K562 (cell line): ENCODE measurements at regions not wholly inside any gene's neighbourhood (a gene's known extent, or its start where the extent isn't known, plus 50 kb on each side); places are given as distances from the start of the nearest gene placed in this dataset.

Experiments
- ATAC-seq: fragments of 200-7000 bp; cut with Tn5 transposase; 3 replicates; pipeline ENCODE4 v1.9.1; 2020; ENCODE audit warnings: moderate library complexity
- BruUV-seq: library from RNA; stranded (reverse); fragments of 400-500 nt; replicated peaks from 2 replicates; lab custom pipeline; 2021; lab: Mats Ljungman, UMichigan
- CTCF ChIA-PET: fragments of 300-600 bp; formaldehyde crosslinking; extraction: SDS; loops from one replicate; lab custom pipeline; 2021; ENCODE audit warnings: low intra/inter-chr PET ratio; lab: Yijun Ruan, JAX
- POLR2A ChIA-PET: fragments of 300-600, 350-650 bp; sonication (Branson Sonifier 250); formaldehyde crosslinking; extraction: SDS; loops from one replicate; lab custom pipeline; 2021; ENCODE audit warnings: antibody characterized with exemption, inconsistent platforms; lab: Yijun Ruan, JAX
- DNase-seq, 4 experiments: peaks; one replicate each; pipeline versions ENCODE4 v3.0.0 to v3.0.0-alpha.2; 2011 to 2018; ENCODE audit warnings: low spot score in 3 of 4, mixed read lengths in 3 of 4; ENCODE audit errors: extremely low read depth in 1 of 4
- FAIRE-seq: peaks from 2 replicates; lab custom pipeline; 2011; peaks lifted over from hg19 to GRCh38; lab: Jason Lieb, UNC
- H2AFZ ChIP-seq: 2 replicates; pipeline ENCODE4 v1.6.0; 2011; ENCODE audit warnings: low read depth, low read length, control low read depth, inconsistent platforms
- H3K27ac ChIP-seq: fragments of 200-600 bp; 3 replicates; pipeline ENCODE4 v1.8.0; 2011; ENCODE audit warnings: low read depth, mild to moderate bottlenecking, control low read depth, inconsistent platforms, low read length, moderate library complexity, mixed read lengths; ENCODE audit errors: extremely low read depth
- H3K27me3 ChIP-seq, 2 experiments: fragments of 300-600 bp in 1 of 2; 2 replicates in 1 of 2; 3 replicates in 1 of 2; pipeline versions ENCODE4 v1.6.0 to v1.8.0; 2011; ENCODE audit warnings: inconsistent platforms in 2 of 2, low read length in 2 of 2, mild to moderate bottlenecking in 1 of 2, mixed read lengths in 1 of 2, moderate library complexity in 1 of 2; ENCODE audit not compliant: control insufficient read depth in 2 of 2, insufficient read depth in 2 of 2
- H3K36me3 ChIP-seq: fragments of 300-600 bp; 3 replicates; pipeline ENCODE4 v1.8.0; 2011; ENCODE audit warnings: mild to moderate bottlenecking, low read length, inconsistent platforms; ENCODE audit not compliant: control insufficient read depth, insufficient read depth
- H3K4me1 ChIP-seq, 2 experiments: fragments of 200-600 bp in 1 of 2; replicated peaks in 1 of 2; 2 replicates in 1 of 2; 3 replicates in 1 of 2; pipeline versions ENCODE4 v1.5.1 to v1.8.0; 2011; ENCODE audit warnings: inconsistent platforms in 2 of 2, low read length in 2 of 2, mild to moderate bottlenecking in 1 of 2, mixed read lengths in 1 of 2, moderate library complexity in 1 of 2; ENCODE audit not compliant: control insufficient read depth in 2 of 2, insufficient read depth in 2 of 2
- H3K4me2 ChIP-seq: 2 replicates; pipeline ENCODE4 v1.6.1; 2011; ENCODE audit warnings: low read length, control low read depth, inconsistent platforms, mixed read lengths; ENCODE audit not compliant: insufficient read depth
- H3K4me3 ChIP-seq: fragments of 200-600 bp; sonication (generic), shearing (Covaris generic); 2 replicates; pipeline ENCODE4 v1.5.1; 2016; ENCODE audit warnings: control low read depth, inconsistent platforms
- H3K79me2 ChIP-seq: fragments of 200-600 bp; 3 replicates; pipeline ENCODE4 v1.8.0; 2011; ENCODE audit warnings: low read length, inconsistent platforms; ENCODE audit not compliant: control insufficient read depth, insufficient read depth
- H3K9ac ChIP-seq, 2 experiments: 2 replicates each; pipeline versions ENCODE4 v1.6.0 to v1.6.1; 2011; ENCODE audit warnings: low read depth in 2 of 2, low read length in 2 of 2, control low read depth in 1 of 2, inconsistent platforms in 1 of 2, mild to moderate bottlenecking in 1 of 2, mixed read lengths in 1 of 2; ENCODE audit not compliant: insufficient read depth in 1 of 2
- H3K9me1 ChIP-seq: one replicate; pipeline ENCODE4 v1.6.0; 2011; ENCODE audit warnings: inconsistent platforms, mild to moderate bottlenecking, low read length, moderate library complexity; ENCODE audit not compliant: control insufficient read depth, insufficient read depth
- H3K9me3 ChIP-seq: replicated peaks from 2 replicates; pipeline ENCODE4 v1.5.1; 2011; ENCODE audit warnings: low read depth, low read length, inconsistent platforms; ENCODE audit not compliant: control insufficient read depth, insufficient read depth
- H4K20me1 ChIP-seq: replicated peaks from 2 replicates; pipeline ENCODE4 v1.6.1; 2011; ENCODE audit warnings: low read length, inconsistent platforms, mixed read lengths; ENCODE audit not compliant: control insufficient read depth, insufficient read depth
- BRD9 ChIP-seq: fragments of 450-650 bp; IDR thresholded peaks from 2 replicates; pipeline ENCODE4 v1.6.1; 2018; ENCODE audit warnings: low read depth; ENCODE audit not compliant: partially characterized antibody
- CC2D1A ChIP-seq: fragments of 450-650 bp; IDR thresholded peaks from 2 replicates; pipeline ENCODE4 v1.6.1; 2017; ENCODE audit warnings: mild to moderate bottlenecking
- FUS ChIP-seq: fragments of 200-400 bp; formaldehyde crosslinking; optimal IDR thresholded peaks from 2 replicates; pipeline ENCODE3; 2017; ENCODE audit warnings: low read depth, low read length
- MNT ChIP-seq, 2 experiments: fragments of 450-650 bp; conservative IDR thresholded peaks; 2 replicates each; pipeline ENCODE4 v1.6.1; 2017; ENCODE audit warnings: mild to moderate bottlenecking in 2 of 2, moderate library complexity in 2 of 2
- PTBP1 ChIP-seq: fragments of 200-400 bp; formaldehyde crosslinking; IDR thresholded peaks from 2 replicates; pipeline ENCODE4 v1.6.1; 2017; ENCODE audit warnings: low read depth, low read length
- THAP12 ChIP-seq: fragments of 250-450 bp; sonication (Bioruptor Pico); IDR thresholded peaks from 2 replicates; pipeline ENCODE4 v1.9.0; 2021; ENCODE audit warnings: mild to moderate bottlenecking, inconsistent platforms
- ZBTB1 ChIP-seq: sonication (generic); formaldehyde crosslinking; IDR thresholded peaks from 2 replicates; pipeline ENCODE4 v1.8.1; 2023; ENCODE audit warnings: missing genetic modification reagents, low read depth, mild to moderate bottlenecking, borderline replicate concordance
- ZNF134 ChIP-seq: fragments of 250-450 bp; sonication (Bioruptor Pico); conservative IDR thresholded peaks from 2 replicates; pipeline ENCODE4 v1.4.0; 2020
- ZNF174 ChIP-seq: fragments of 250-450 bp; sonication (Bioruptor Pico); IDR thresholded peaks from 2 replicates; pipeline ENCODE4 v1.4.0; 2020; ENCODE audit warnings: mild to moderate bottlenecking
- WGBS: fragments of 100-300 bp; shearing (Covaris generic); methylation state at CpG from one replicate; pipeline ENCODE4 v1.1.6; 2016; ENCODE audit warnings: low coverage, mixed read lengths; ENCODE audit not compliant: insufficient coverage; ENCODE audit errors: missing lambda C conversion rate; 5-methylcytosine and 5-hydroxymethylcytosine counted together
- in situ Hi-C: fragments of 300-500 bp; cut with MboI; formaldehyde crosslinking; loops from 4 replicates; pipeline ENCODE4 v1.15.0; 2018; ENCODE audit warnings: inconsistent platforms, mixed read lengths
- intact Hi-C: fragments of 100-400 bp; cut with micrococcal nuclease; formaldehyde crosslinking; loops from 2 replicates; pipeline ENCODE4 v1.14.2; 2022
- TF ChIP-seq, protein P1 (sequence below), 2 experiments: fragments of 200-800 bp in 1 of 2; sonication (Bioruptor generic) in 1 of 2; sonication (generic) in 1 of 2; formaldehyde crosslinking in 1 of 2; IDR thresholded peaks in 1 of 2; conservative IDR thresholded peaks in 1 of 2; 2 replicates each; pipeline versions ENCODE4 v1.5.0 to v1.6.1; 2016 to 2020; ENCODE audit warnings: missing compliant biosample characterization in 1 of 2, missing genetic modification characterization in 1 of 2, missing genetic modification reagents in 1 of 2
- TF ChIP-seq, protein P2 (sequence below): fragments of 450-650 bp; formaldehyde crosslinking; IDR thresholded peaks from 2 replicates; pipeline ENCODE4 v1.4.0; 2020; ENCODE audit warnings: mild to moderate bottlenecking, moderate library complexity

DNA sequence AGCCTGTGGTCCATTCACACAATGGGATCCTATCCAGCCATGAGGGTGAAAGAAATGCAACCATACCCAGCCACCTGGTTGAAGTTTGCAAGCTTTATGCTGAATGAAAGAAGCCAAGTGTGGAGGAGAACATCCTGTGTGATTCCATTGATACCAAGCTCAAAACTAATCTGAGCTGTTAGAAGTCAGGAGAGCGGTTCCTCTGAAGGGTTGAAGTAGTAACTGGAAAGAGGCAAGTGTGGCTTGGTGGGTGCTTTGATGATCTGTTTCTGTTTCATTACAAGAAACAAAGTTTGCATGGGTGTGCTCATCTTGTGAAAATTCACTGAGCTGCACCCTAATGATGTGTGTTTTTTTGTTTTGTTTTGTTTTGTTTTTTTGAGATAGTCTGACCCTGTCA, 99.4 kb downstream of the SALL1 start:
- Histone ChIP-seq H3K27ac (no peak overlapping the region), H3K27me3 (no peaks in the 10 kb centered on the region), H3K9ac (no peak overlapping the region), H3K4me3 (no peak overlapping the region), H3K4me1 (peaks cover 6 to 7% of the 10 kb centered on the region in 2 experiments; a peak in 2 of 5 replicates), H3K9me3 (no peaks in the 10 kb centered on the region), H3K9me1 (no peaks in the 10 kb centered on the region), H4K20me1 (no peaks in the 10 kb centered on the region), H3K79me2 (no peaks in the 10 kb centered on the region), H2AFZ (no peak overlapping the region), H3K4me2 (no peak overlapping the region), H3K36me3 (no peaks in the 10 kb centered on the region)
- no TSS peak for BruUV-seq
- intact Hi-C loops (no loop called here), in situ Hi-C loops (no loop called here)
- CTCF ChIA-PET, result no interaction called here
- 0% methylated on average over 1 of the region's 1 CpG for WGBS
- ATAC-seq (no peak), FAIRE-seq (no peak), DNase-seq (no peak)
- no peak for TF ChIP-seq THAP12
- no peak for TF ChIP-seq FUS
- TF ChIP-seq CC2D1A, result no peak
- no peak for TF ChIP-seq PTBP1
- TF ChIP-seq BRD9, result no peak
- no peak for TF ChIP-seq ZNF134 (CRISPR knock-in tag)
- no peak for TF ChIP-seq ZNF174
- TF ChIP-seq, protein P1, sequence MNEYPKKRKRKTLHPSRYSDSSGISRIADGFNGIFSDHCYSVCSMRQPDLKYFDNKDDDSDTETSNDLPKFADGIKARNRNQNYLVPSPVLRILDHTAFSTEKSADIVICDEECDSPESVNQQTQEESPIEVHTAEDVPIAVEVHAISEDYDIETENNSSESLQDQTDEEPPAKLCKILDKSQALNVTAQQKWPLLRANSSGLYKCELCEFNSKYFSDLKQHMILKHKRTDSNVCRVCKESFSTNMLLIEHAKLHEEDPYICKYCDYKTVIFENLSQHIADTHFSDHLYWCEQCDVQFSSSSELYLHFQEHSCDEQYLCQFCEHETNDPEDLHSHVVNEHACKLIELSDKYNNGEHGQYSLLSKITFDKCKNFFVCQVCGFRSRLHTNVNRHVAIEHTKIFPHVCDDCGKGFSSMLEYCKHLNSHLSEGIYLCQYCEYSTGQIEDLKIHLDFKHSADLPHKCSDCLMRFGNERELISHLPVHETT (CRISPR knock-in tag; conservative IDR thresholded peaks at IDR 0.05 in 1 of 2, IDR thresholded peaks at IDR 0.05 in 1 of 2), result no peak
- TF ChIP-seq MNT (conservative IDR thresholded peaks at IDR 0.05), result no peak
- no peak for TF ChIP-seq ZBTB1 (CRISPR knock-in tag)
- TF ChIP-seq, protein P2, sequence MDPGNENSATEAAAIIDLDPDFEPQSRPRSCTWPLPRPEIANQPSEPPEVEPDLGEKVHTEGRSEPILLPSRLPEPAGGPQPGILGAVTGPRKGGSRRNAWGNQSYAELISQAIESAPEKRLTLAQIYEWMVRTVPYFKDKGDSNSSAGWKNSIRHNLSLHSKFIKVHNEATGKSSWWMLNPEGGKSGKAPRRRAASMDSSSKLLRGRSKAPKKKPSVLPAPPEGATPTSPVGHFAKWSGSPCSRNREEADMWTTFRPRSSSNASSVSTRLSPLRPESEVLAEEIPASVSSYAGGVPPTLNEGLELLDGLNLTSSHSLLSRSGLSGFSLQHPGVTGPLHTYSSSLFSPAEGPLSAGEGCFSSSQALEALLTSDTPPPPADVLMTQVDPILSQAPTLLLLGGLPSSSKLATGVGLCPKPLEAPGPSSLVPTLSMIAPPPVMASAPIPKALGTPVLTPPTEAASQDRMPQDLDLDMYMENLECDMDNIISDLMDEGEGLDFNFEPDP (CRISPR knock-in tag), result no peak
- POLR2A ChIA-PET, result no interaction called here
